GM18951 (cell line): ENCODE measurements at regions not wholly inside any gene's neighbourhood (a gene's known extent, or its start where the extent isn't known, plus 50 kb on each side); places are given as distances from the start of the nearest gene placed in this dataset.

Source experiments
- POLR2A ChIP-seq: IDR thresholded peaks from 4 replicates; pipeline ENCODE4 v1.6.1; 2011; ENCODE audit warnings: mild to moderate bottlenecking; ENCODE audit not compliant: insufficient read length, insufficient read depth; ENCODE audit errors: extremely low read depth
- in situ Hi-C: fragments of 300-500 bp; cut with MboI; formaldehyde crosslinking; loops from one replicate; pipeline ENCODE4 v1.12.0; 2022; ENCODE audit warnings: low sequenced_read_pairs, mixed read lengths, inconsistent platforms; ENCODE audit not compliant: unreplicated experiment

GRCh38 chr1:222285526-222285925 lies 262.4 kb downstream of the HHIPL2 start:
- no peak for TF ChIP-seq POLR2A
- in situ Hi-C loops = no loop called here

DNA sequence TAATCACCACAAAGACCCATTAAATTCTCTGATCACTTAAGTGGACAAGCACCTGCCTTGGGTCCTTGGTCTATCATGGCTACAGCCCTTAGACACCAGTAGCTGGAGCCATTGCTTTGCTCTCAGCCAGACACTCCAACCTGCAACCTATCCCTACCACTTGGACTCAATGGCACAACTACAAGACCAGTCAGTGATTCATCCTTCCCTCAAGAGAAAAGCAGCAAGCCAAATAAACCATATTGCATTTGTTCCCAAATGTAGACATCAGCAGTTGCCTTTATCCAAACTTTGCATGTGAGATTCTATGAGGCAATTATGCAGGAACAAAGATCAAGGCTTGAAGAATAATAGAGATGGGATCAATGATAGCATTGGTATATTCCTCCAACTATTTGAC lies 263.4 kb downstream of the HHIPL2 start:
- in situ Hi-C loops = no loop called here
- TF ChIP-seq POLR2A = no peak

GRCh38 chr1:222283147-222283768 lies 264.6 kb downstream of the HHIPL2 start:
- no peak for TF ChIP-seq POLR2A
- in situ Hi-C loops = no loop called here

DNA sequence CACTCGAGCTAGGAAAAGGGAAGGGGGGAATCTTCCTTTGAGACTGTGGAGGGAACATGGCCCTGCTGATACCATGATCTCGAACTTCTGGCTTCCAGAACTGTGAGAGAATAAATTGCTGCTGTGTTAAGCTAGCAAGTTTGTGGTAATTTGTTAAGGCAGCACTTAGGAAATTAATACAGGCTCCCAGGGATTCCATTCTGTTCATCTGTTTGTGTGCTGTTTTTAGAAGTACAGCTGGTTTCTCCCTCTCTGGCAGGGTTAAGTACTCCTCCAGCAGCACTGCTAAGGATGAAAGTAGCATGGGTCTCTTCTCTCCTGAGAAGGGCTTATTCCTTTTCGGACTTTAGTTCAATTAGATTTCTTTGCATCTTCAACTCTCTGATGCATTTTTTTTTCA lies 268.3 kb downstream of the HHIPL2 start:
- in situ Hi-C loops = no loop called here
- no peak for TF ChIP-seq POLR2A

- in situ Hi-C loops = no loop called here
- no peak for TF ChIP-seq POLR2A
Measured at GRCh38 chr1:222278501-222278900, 269.4 kb downstream of the HHIPL2 start.

- in situ Hi-C loops = no loop called here
Measured at GRCh38 chr1:222275729-222276465, 272.0 kb downstream of the HHIPL2 start.

DNA sequence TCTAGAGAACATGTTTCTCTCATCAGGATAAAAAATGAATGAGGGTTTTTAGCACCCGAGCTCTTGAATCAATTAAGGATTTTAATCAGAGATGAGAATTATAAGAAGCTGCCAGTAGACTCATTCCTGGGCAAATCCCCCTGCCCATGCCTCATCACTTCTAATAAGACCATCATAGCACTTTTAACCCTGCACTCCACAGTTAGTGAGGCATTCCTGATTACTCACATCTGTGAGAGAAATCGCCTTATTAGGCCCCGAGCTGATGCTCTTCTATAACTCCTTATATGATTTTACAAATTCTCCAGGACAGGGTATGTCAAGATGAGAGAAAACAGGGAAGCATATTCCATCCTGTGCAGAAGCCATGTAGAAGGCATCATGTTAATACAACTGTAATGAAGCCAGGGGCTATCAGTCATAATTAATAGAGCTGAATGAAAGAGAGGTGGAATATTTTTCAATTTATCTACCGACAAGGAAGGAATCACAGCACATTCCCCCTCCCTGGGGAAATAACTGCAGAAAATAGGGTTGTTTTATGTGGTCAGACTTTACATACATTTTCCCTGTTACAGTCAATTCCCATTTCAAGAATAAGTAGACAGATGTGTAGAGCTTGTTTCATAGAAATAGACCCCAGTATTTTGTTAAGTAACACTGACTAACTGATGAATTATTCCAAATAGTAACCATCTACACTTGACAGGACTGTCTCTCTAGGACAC lies 272.7 kb downstream of the HHIPL2 start:
- in situ Hi-C loops = no loop called here
- no peak for TF ChIP-seq POLR2A

More at GRCh38 chr1:222275729-222276465, 272.0 kb downstream of the HHIPL2 start:
- no peak for TF ChIP-seq POLR2A

DNA sequence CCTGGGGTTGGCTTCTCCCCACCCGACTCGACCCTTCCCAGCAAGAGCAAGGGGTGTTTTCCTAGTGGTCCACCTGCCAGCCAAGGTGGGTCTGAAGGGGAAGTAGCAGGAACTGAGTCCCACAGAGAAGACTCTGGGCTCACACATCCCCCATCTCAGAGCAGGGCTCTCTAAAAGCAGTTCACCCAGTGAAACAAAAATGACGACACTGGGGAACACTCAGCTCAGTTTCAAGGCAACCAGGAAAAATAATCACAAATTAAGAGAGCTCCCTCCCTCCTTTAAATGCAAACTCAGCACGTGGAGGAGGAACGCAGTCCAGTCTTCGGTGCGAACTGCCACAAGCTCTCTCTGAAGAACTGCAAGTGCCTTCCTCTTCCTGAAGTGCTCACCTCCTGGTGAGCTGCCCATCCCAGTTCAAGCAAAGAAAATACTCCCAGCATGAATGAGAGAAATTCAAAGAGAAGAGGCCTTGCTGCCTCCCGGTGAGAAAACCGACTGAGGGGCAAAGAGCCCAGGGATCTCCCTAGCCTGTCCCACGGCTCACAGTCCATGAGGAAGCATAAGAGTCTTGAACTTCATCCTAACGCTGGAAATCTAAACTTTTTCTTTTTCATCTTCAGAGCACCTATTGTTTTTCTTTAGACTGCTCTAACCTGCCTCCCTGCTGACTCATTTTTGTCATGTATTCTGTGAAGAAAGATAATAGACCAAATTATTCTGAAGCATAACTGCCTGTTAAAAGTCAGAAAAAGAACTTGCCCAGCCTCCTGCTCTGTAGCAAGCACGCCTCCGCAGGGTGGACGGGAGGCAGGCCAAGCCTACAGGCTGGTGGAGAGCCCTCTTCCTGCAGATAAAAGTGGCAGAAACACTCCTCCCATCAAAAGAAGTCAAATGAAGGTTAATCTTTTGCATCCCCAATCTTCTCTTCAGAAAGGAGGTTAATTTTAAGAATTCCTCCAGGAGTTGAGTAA lies 281.4 kb downstream of the HHIPL2 start:
- TF ChIP-seq POLR2A = no peak
- in situ Hi-C loops = no loop called here

GRCh38 chr1:222263791-222264190 lies 284.1 kb downstream of the HHIPL2 start:
- no peak for TF ChIP-seq POLR2A
- in situ Hi-C loops = no loop called here

GRCh38 chr1:222257027-222257426 lies 290.9 kb downstream of the HHIPL2 start:
- in situ Hi-C loops = no loop called here
- no peak for TF ChIP-seq POLR2A

DNA sequence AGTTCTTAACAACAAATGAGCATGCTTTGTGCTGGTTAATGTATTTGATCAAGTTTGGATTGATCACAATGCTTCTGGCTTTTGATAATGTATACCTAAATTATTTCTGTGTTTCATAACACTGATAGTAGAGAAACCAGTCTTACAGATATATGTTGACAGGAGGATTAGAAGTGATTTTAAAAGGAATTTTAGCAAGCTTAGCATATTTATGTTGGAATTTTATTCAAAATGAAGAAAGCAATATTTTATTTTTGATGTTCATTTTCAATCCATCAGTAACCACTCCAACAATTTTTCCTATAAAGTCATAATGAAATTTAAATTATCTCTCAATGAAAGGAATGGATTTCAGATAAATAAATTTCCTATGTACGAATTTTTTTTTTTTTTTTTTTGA lies 291.8 kb downstream of the HHIPL2 start:
- no peak for TF ChIP-seq POLR2A
- in situ Hi-C loops = no loop called here

DNA sequence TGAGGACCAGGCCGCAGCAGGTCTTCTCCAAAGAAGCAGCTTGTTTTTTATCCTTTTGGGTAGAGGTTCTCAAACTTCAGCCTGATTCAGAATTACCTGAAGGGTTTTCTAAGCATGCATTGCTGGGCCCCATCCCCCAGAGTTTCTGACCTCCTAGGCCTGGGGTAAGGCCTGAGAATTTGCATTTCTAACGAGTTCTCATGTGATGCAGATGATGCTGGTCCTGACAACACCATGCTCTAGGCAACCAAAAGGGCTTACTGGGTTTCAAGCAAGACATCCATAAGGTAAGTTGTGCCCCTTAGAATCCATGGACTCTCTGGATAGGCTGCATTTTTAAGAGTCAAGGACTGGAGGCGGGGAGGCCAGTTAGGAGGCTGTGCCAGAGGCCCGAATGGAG lies 295.1 kb downstream of the HHIPL2 start:
- in situ Hi-C loops = no loop called here
- TF ChIP-seq POLR2A = no peak

DNA sequence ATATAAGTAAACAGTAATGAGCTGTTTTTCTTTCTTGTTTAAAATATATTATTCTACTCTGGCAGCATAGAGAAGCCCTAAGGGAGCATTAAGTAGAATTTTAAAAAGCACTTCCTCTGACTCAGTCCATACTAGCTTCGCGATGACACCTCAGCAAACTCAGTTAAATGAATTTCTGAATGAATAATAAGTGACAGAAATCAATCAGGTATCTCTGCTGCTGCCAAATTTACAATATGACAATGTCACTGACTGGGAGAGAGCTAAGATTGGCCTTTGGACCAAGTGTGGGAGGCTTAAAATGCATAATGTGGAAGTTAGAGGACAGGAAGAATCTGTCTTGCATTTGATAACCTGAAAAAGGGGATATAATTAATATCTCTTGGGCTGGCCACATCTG lies 296.1 kb downstream of the HHIPL2 start:
- no peak for TF ChIP-seq POLR2A
- in situ Hi-C loops = no loop called here
